ENCODE measurements at regions not wholly inside any gene's neighbourhood (a gene's known extent, or its start where the extent isn't known, plus 50 kb on each side); places are given as distances from the start of the nearest gene placed in this dataset.

GRCh38 chr6:12383448-12383847 lies 93.3 kb downstream of the EDN1 start:
- no peak for TF ChIP-seq POLR2A (IDR thresholded peaks at IDR 0.05)
- no peak overlapping the region for H3K4me3 ChIP-seq
- intact Hi-C loops (cut with DNase I; ENCODE audit: low total_unique reads), result no loop called here

GRCh38 chr6:12384357-12384912 lies 94.3 kb downstream of the EDN1 start:
- DNase-seq (ENCODE audit: low spot score in 2 of 2), result no peak
- intact Hi-C loops (cut with DNase I; ENCODE audit: low total_unique reads), result no loop called here
- Histone ChIP-seq H3K4me3 (no peak overlapping the region), H3K27me3 (no peaks in the 10 kb centered on the region), H3K36me3 (no peaks in the 10 kb centered on the region), H3K4me1 (no peaks in the 10 kb centered on the region), H3K27ac (no peak overlapping the region), H3K9me3 (no peaks in the 10 kb centered on the region)
- TF ChIP-seq POLR2AphosphoS5 (IDR thresholded peaks at IDR 0.05), result no peak
- TF ChIP-seq CTCF (IDR thresholded peaks at IDR 0.05), result no peak
- TF ChIP-seq POLR2A (IDR thresholded peaks at IDR 0.05), result no peak

More at GRCh38 chr6:12383448-12383847, 93.3 kb downstream of the EDN1 start:
- no peaks in the 10 kb centered on the region for H3K36me3 ChIP-seq
- DNase-seq (ENCODE audit: low spot score in 2 of 2), result no peak
- H3K9me3 ChIP-seq, result no peaks in the 10 kb centered on the region
- H3K27me3 ChIP-seq, result no peaks in the 10 kb centered on the region
- H3K4me1 ChIP-seq, result no peaks in the 10 kb centered on the region
- H3K27ac ChIP-seq, result no peak overlapping the region

DNA sequence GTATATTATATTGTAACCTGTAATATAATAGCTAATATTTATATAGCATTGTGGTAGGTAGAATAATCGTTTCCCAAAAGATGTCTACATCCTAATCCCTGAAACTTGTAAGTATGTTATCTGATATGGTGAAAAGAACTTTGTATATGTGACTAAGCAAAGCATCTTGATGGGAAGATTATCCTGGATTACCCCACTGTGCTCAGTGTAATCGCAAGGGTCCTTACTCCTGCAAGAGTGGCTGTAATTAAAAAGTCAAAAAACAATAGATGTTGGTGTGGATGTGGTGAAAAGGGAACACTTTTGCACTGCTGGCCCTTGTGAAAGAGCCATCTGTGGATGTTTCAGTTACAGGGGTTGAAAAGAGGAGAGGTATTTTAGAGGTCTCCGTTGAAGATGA lies 95.2 kb downstream of the EDN1 start:
- H3K36me3 ChIP-seq, result no peaks in the 10 kb centered on the region
- TF ChIP-seq CTCF (IDR thresholded peaks at IDR 0.05) (no peak), POLR2AphosphoS5 (IDR thresholded peaks at IDR 0.05) (no peak), POLR2A (IDR thresholded peaks at IDR 0.05) (no peak)
- DNase-seq (ENCODE audit: low spot score in 2 of 2), result no peak
- H3K4me1 ChIP-seq, result no peaks in the 10 kb centered on the region
- intact Hi-C loops (cut with DNase I; ENCODE audit: low total_unique reads), result no loop called here
- H3K27ac ChIP-seq, result no peak overlapping the region
- no peaks in the 10 kb centered on the region for H3K9me3 ChIP-seq
- no peak overlapping the region for H3K4me3 ChIP-seq
- H3K27me3 ChIP-seq, result no peaks in the 10 kb centered on the region

GRCh38 chr6:12386816-12387215 lies 96.7 kb downstream of the EDN1 start:
- intact Hi-C loops (cut with DNase I; ENCODE audit: low total_unique reads), result no loop called here
- no peak overlapping the region for H3K4me3 ChIP-seq

DNA sequence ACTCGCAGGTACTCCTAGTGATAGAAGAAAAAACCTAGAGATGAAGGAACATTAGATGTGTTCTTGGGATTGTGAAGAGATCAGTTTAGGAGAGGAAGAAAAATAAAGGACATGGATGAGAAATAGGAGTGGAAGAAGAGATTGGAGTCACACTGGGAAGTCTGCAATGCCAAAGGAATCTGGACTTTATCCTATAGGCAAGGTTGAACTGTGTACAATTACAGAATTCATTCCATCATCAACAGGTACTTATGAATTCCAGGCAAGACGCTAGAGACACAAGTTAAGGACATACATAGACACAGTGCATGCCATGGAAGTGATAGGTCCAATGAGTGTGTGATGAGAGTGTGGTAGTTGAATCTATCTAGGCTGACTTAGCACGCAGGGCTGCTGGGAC lies 101.3 kb downstream of the EDN1 start:
- no peaks in the 10 kb centered on the region for H3K4me1 ChIP-seq
- no peak for TF ChIP-seq CTCF (IDR thresholded peaks at IDR 0.05)
- no peak for TF ChIP-seq POLR2A (IDR thresholded peaks at IDR 0.05)
- TF ChIP-seq POLR2AphosphoS5 (IDR thresholded peaks at IDR 0.05), result no peak
- intact Hi-C loops (cut with DNase I; ENCODE audit: low total_unique reads), result loop anchor here (5.0 kb wide), 1 partner anchor 334 kb away; no protein-coding TSS in a partner anchor
- no peaks in the 10 kb centered on the region for H3K27me3 ChIP-seq
- H3K9me3 ChIP-seq, result no peaks in the 10 kb centered on the region
- no peak overlapping the region for H3K4me3 ChIP-seq
- no peak overlapping the region for H3K27ac ChIP-seq
- no peak for DNase-seq (ENCODE audit: low spot score in 2 of 2)
- H3K36me3 ChIP-seq, result no peaks in the 10 kb centered on the region

More at GRCh38 chr6:12386816-12387215, 96.7 kb downstream of the EDN1 start:
- no peak for DNase-seq (ENCODE audit: low spot score in 2 of 2)
- Histone ChIP-seq H3K9me3 (no peaks in the 10 kb centered on the region), H3K4me1 (no peaks in the 10 kb centered on the region), H3K36me3 (no peaks in the 10 kb centered on the region), H3K27me3 (no peaks in the 10 kb centered on the region), H3K27ac (no peak overlapping the region)
- no peak for TF ChIP-seq CTCF (IDR thresholded peaks at IDR 0.05)
- no peak for TF ChIP-seq POLR2AphosphoS5 (IDR thresholded peaks at IDR 0.05)

DNA sequence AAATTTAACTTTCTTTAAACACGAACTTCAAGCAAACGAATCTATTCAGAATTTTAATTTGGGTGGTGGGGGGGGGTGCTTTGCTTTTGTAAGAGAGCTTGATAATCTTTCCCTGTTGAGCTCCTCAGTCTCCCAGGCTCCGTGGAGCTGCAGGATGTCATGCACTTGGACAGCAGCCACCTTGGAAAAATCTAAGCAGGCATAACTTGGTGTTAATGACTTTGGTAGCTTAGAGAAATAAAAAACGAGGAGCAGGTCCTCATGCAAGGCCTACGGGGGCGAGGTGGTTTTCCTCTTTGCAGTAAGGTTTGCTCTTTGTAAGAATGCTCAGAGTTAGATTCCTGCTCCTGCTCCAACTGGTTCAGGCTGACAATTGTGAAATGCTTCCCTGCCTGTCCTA lies 102.3 kb downstream of the EDN1 start:
- intact Hi-C loops (cut with DNase I; ENCODE audit: low total_unique reads), result loop anchor here (5.0 kb wide), 1 partner anchor 335 kb away; no protein-coding TSS in a partner anchor
- DNase-seq (ENCODE audit: low spot score in 2 of 2), result no peak
- TF ChIP-seq CTCF (IDR thresholded peaks at IDR 0.05), result no peak
- TF ChIP-seq POLR2A (IDR thresholded peaks at IDR 0.05), result no peak
- no peak for TF ChIP-seq POLR2AphosphoS5 (IDR thresholded peaks at IDR 0.05)
- Histone ChIP-seq H3K4me3 (no peak overlapping the region), H3K36me3 (no peaks in the 10 kb centered on the region), H3K27me3 (no peaks in the 10 kb centered on the region), H3K27ac (no peak overlapping the region), H3K9me3 (no peaks in the 10 kb centered on the region), H3K4me1 (no peaks in the 10 kb centered on the region)

All from breast epithelium (tissue), 4 donors.